GM12872 (cell line): ENCODE measurements at regions not wholly inside any gene's neighbourhood (a gene's known extent, or its start where the extent isn't known, plus 50 kb on each side); places are given as distances from the start of the nearest gene placed in this dataset.

Experiments
- CTCF ChIP-seq: IDR thresholded peaks from 3 replicates; pipeline ENCODE4 v1.5.1; 2011; ENCODE audit warnings: low read depth, mild to moderate bottlenecking, low read length, moderate library complexity; ENCODE audit not compliant: insufficient read depth

- TF ChIP-seq CTCF, result no peak
Measured at GRCh38 chr6:105493736-105494135, 90.9 kb upstream of the PREP start.

GRCh38 chr6:105492706-105493673 lies 90.1 kb upstream of the PREP start:
- TF ChIP-seq CTCF, result no peak

- TF ChIP-seq CTCF, result no peak
Measured at GRCh38 chr6:105489216-105489530, 86.3 kb upstream of the PREP start.

- TF ChIP-seq CTCF, result no peak
Measured at GRCh38 chr6:105488516-105489215, 85.8 kb upstream of the PREP start.

- no peak for TF ChIP-seq CTCF
Measured at GRCh38 chr6:105487040-105487790, 84.3 kb upstream of the PREP start.

- no peak for TF ChIP-seq CTCF
Measured at GRCh38 chr6:105485456-105485855, 82.6 kb upstream of the PREP start.
